GM23248 (cell line): ENCODE measurements at regions not wholly inside any gene's neighbourhood (a gene's known extent, or its start where the extent isn't known, plus 50 kb on each side); places are given as distances from the start of the nearest gene placed in this dataset.

ENCODE experiments used
- DNase-seq: peaks from one replicate; pipeline ENCODE4 v3.0.0-alpha.2; 2015
- H2AFZ ChIP-seq: fragments of 200-600 bp; sonication (generic); 2 replicates; pipeline ENCODE4 v1.6.1; 2016; ENCODE audit warnings: antibody characterized with exemption
- H3F3A ChIP-seq: fragments of 200-600 bp; sonication (generic); 2 replicates; pipeline ENCODE4 v1.6.1; 2016; ENCODE audit warnings: mild to moderate bottlenecking, antibody characterized with exemption, mixed run types; ENCODE audit not compliant: insufficient read depth
- H3K27ac ChIP-seq: fragments of 200-600 bp; sonication (generic); 2 replicates; pipeline ENCODE4 v1.5.1; 2016; ENCODE audit warnings: mild to moderate bottlenecking
- H3K27me3 ChIP-seq: fragments of 200-600 bp; sonication (generic); replicated peaks from 2 replicates; pipeline ENCODE4 v1.6.1; 2016; ENCODE audit warnings: mild to moderate bottlenecking; ENCODE audit not compliant: insufficient read depth
- H3K36me3 ChIP-seq: fragments of 200-600 bp; sonication (generic); 2 replicates; pipeline ENCODE4 v1.6.1; 2016; ENCODE audit warnings: low read depth, mild to moderate bottlenecking
- H3K4me1 ChIP-seq: fragments of 200-600 bp; sonication (generic); 2 replicates; pipeline ENCODE4 v1.6.1; 2016; ENCODE audit warnings: mild to moderate bottlenecking; ENCODE audit not compliant: insufficient read depth
- H3K4me2 ChIP-seq: fragments of 200-600 bp; sonication (generic); one replicate; pipeline ENCODE4 v1.6.1; 2016; ENCODE audit warnings: mild to moderate bottlenecking; ENCODE audit not compliant: unreplicated experiment
- H3K4me3 ChIP-seq: fragments of 200-600 bp; sonication (generic); 2 replicates; pipeline ENCODE4 v1.5.1; 2016; ENCODE audit warnings: mild to moderate bottlenecking
- H3K79me2 ChIP-seq: fragments of 200-600 bp; sonication (generic); 2 replicates; pipeline ENCODE4 v1.6.1; 2016; ENCODE audit warnings: mild to moderate bottlenecking; ENCODE audit not compliant: insufficient read depth
- H3K9ac ChIP-seq: fragments of 200-600 bp; sonication (generic); 2 replicates; pipeline ENCODE4 v1.6.1; 2016; ENCODE audit warnings: mild to moderate bottlenecking
- H3K9me2 ChIP-seq: fragments of 200-600 bp; sonication (generic); 2 replicates; pipeline ENCODE4 v1.6.1; 2016; ENCODE audit warnings: mixed run types, mild to moderate bottlenecking, moderate library complexity; ENCODE audit not compliant: insufficient read depth
- H3K9me3 ChIP-seq: fragments of 200-600 bp; sonication (generic); one replicate; pipeline ENCODE4 v1.6.1; 2017; ENCODE audit warnings: low read depth
- H4K20me1 ChIP-seq: fragments of 200-600 bp; sonication (generic); 2 replicates; pipeline ENCODE4 v1.6.0; 2016; ENCODE audit not compliant: insufficient read depth
- EZH2 ChIP-seq: fragments of 200-600 bp; sonication (generic); IDR thresholded peaks from 2 replicates; pipeline ENCODE4 v1.6.1; 2018; ENCODE audit warnings: antibody characterized with exemption, mild to moderate bottlenecking; ENCODE audit not compliant: insufficient read depth, poor library complexity, severe bottlenecking
- EZH2phosphoT487 ChIP-seq: fragments of 200-600 bp; sonication (generic); IDR thresholded peaks from 2 replicates; pipeline ENCODE4 v1.6.1; 2018; ENCODE audit warnings: antibody characterized with exemption, moderate library complexity, mild to moderate bottlenecking, low read depth; ENCODE audit not compliant: insufficient read depth
- WGBS, 2 experiments: methylation state at CpG; one replicate each; pipeline ENCODE4 v1.1.6; 2015 to 2017; ENCODE audit warnings: low lambda C conversion rate in 2 of 2, low coverage in 1 of 2; ENCODE audit errors: missing lambda C conversion rate in 2 of 2; 5-methylcytosine and 5-hydroxymethylcytosine counted together
- in situ Hi-C: fragments of 300-500 bp; cut with MboI; formaldehyde crosslinking; loops from 2 replicates; pipeline ENCODE4 v1.15.0; 2020

DNA sequence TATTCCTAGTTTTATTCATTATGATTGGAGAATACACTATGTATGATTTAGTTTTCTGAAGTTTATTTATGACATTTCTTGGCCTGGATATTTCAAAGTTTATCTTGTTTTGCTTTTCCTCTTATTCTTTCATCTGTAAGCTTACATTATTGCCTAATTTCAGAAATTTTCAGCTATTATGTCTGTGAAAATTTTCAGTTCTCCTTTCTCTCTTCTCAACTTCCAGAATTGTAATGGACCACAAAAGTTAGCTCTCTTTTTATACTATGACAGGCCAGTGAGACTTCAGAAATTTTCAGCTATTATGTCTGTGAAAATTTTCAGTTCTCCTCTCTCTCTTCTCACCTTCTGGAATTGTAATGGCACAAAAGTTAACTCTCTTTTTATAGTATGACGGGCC, 97.2 kb upstream of the SCN7A start:
- H3K36me3 ChIP-seq, result no peaks in the 10 kb centered on the region
- no peaks in the 10 kb centered on the region for H4K20me1 ChIP-seq
- WGBS, 2 experiments, result 0 to 4% methylated on average over 1 of the region's 1 CpG
- peaks cover 23% of the 10 kb centered on the region for H3K4me1 ChIP-seq
- H3K4me2 ChIP-seq, result no peak overlapping the region
- in situ Hi-C loops, result no loop called here
- peak overlapping the region; percentile 12; the same call in 1 of the 2 replicates for H2AFZ ChIP-seq
- DNase-seq, result no peak
- H3K9ac ChIP-seq, result no peak overlapping the region
- no peaks in the 10 kb centered on the region for H3K9me3 ChIP-seq
- peaks cover 9% of the 10 kb centered on the region; the same call in 1 of the 2 replicates for H3F3A ChIP-seq
- H3K79me2 ChIP-seq, result no peaks in the 10 kb centered on the region
- H3K27ac ChIP-seq, result no peak overlapping the region
- no peaks in the 10 kb centered on the region for H3K9me2 ChIP-seq
- no peak overlapping the region for H3K4me3 ChIP-seq
- TF ChIP-seq EZH2phosphoT487 (no peak), EZH2 (no peak)
- H3K27me3 ChIP-seq, result no peaks in the 10 kb centered on the region

DNA sequence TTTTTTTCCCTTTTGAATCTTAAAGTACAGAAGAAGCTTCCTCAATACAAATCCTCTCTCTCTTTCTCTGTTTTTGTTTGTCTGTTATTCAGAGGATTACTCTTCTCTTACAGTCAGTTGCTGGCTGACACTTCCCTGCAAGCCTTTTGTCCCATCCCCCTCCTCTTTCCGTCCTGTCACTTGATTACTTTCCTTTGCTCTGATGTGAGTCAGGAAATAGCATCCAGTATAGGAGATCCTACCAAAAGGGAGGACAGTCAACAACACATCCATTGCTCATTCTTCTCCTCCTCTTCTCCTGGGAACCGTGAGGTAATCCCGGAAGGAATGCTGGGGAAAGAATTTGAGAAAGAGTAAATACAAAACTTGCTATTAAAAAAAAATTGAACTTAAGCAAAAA, 79.3 kb upstream of the SCN7A start:
- H3K4me3 ChIP-seq, result no peak overlapping the region
- H3K27me3 ChIP-seq, result no peaks in the 10 kb centered on the region
- no peak overlapping the region for H3K9ac ChIP-seq
- in situ Hi-C loops, result loop anchor here (25.0 kb wide), 1 partner anchor 1539 kb away; no protein-coding TSS in a partner anchor
- WGBS, 2 experiments, result 3 to 11% methylated on average over 3 of the region's 3 CpGs
- no peaks in the 10 kb centered on the region for H4K20me1 ChIP-seq
- peak overlapping the region; percentile 38; the same call in 1 of the 2 replicates for H2AFZ ChIP-seq
- H3K36me3 ChIP-seq, result no peaks in the 10 kb centered on the region
- H3K4me2 ChIP-seq, result peak overlapping the region; percentile 8
- H3F3A ChIP-seq, result no peaks in the 10 kb centered on the region
- no peak overlapping the region for H3K27ac ChIP-seq
- H3K79me2 ChIP-seq, result no peaks in the 10 kb centered on the region
- H3K9me3 ChIP-seq, result no peaks in the 10 kb centered on the region
- peak; percentile 40 for DNase-seq
- TF ChIP-seq EZH2phosphoT487 (no peak), EZH2 (no peak)
- H3K4me1 ChIP-seq, result no peaks in the 10 kb centered on the region
- H3K9me2 ChIP-seq, result no peaks in the 10 kb centered on the region

DNA sequence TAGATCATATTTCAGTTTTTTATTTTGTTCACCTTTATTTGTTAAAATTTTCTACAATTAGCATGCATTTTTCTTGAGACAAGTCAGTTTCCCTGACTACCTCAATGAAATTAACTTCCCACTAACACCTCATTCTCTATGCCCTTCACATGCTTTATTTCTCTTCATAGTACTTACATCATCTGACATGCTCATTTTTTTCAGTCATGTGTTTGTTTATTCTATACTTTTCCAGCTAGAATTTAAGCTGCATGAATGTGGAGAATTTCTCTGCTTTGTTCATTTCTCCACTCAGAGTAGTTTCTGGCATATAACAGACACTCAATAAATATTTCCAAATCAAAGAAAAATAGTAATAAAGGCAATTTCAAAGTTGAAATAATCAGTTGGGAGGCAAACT, 78.9 kb upstream of the SCN7A start:
- Histone ChIP-seq H3K9me2 (no peaks in the 10 kb centered on the region), H3K4me2 (peak overlapping the region; percentile 8), H3K9me3 (no peaks in the 10 kb centered on the region), H3K27ac (no peak overlapping the region), H3K4me1 (no peaks in the 10 kb centered on the region), H3F3A (no peaks in the 10 kb centered on the region), H4K20me1 (no peaks in the 10 kb centered on the region), H3K79me2 (no peaks in the 10 kb centered on the region), H3K9ac (no peak overlapping the region), H3K36me3 (no peaks in the 10 kb centered on the region), H3K4me3 (no peak overlapping the region), H2AFZ (peak overlapping the region; percentile 38; the same call in 1 of the 2 replicates), H3K27me3 (no peaks in the 10 kb centered on the region)
- TF ChIP-seq EZH2phosphoT487, result no peak
- TF ChIP-seq EZH2, result no peak
- no peak for DNase-seq
- in situ Hi-C loops, result loop anchor here (25.0 kb wide), 1 partner anchor 1539 kb away; no protein-coding TSS in a partner anchor

DNA sequence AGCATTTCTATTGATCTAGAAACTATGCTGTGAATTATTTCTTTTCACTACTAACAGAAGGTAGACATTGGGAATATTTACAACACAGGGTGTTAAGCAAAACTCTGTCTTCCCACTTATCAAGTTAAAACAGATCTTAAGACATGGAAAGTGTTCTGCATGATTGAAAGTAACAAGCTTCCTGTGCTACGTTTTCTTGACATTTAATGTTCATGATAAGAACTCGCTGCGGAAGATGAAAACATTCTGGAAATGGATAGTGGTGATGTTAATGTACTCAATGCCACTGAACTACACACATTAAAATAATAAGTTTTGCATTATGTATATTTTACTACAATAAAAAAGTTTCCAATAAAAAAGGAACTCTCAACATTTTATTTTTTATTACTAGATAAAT, 74.4 kb upstream of the SCN7A start:
- 29 to 49% methylated on average over 3 of the region's 3 CpGs for WGBS, 2 experiments
- Histone ChIP-seq H2AFZ (no peak overlapping the region), H3K27me3 (no peaks in the 10 kb centered on the region), H3K36me3 (no peaks in the 10 kb centered on the region), H4K20me1 (no peaks in the 10 kb centered on the region), H3K9me3 (no peaks in the 10 kb centered on the region), H3K4me1 (no peaks in the 10 kb centered on the region), H3K9me2 (no peaks in the 10 kb centered on the region), H3F3A (no peaks in the 10 kb centered on the region), H3K79me2 (no peaks in the 10 kb centered on the region), H3K9ac (no peak overlapping the region), H3K4me2 (no peak overlapping the region), H3K27ac (no peak overlapping the region), H3K4me3 (no peak overlapping the region)
- no peak for DNase-seq
- in situ Hi-C loops, result loop anchor here (25.0 kb wide), 1 partner anchor 1544 kb away; no protein-coding TSS in a partner anchor
- TF ChIP-seq EZH2 (no peak), EZH2phosphoT487 (no peak)

DNA sequence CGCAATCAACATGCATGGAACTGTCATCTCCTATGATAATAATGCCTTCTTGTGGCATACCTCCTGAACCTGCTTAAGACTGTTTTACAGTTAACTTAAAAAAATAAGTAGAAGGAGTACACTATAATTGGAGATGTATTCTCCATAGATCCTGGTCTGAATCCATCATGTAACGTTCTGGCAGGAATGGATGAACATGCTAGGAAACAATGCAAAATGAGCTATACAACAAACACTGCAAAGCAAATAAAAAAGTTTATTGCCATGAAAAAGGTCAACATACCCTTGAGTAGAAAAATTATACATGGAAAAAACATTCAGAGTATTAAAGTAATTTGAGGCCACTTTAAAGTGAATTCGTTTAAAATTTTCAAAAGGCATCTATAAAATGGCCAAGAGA, 71.5 kb upstream of the SCN7A start:
- H4K20me1 ChIP-seq, result no peaks in the 10 kb centered on the region
- H3K36me3 ChIP-seq, result no peaks in the 10 kb centered on the region
- in situ Hi-C loops, result loop anchor here (25.0 kb wide), 1 partner anchor 1547 kb away; no protein-coding TSS in a partner anchor
- no peaks in the 10 kb centered on the region for H3K9me3 ChIP-seq
- no peaks in the 10 kb centered on the region for H3K9me2 ChIP-seq
- DNase-seq, result no peak
- H3F3A ChIP-seq, result no peaks in the 10 kb centered on the region
- no peak overlapping the region for H3K27ac ChIP-seq
- no peak for TF ChIP-seq EZH2
- TF ChIP-seq EZH2phosphoT487, result no peak
- no peak overlapping the region for H3K9ac ChIP-seq
- H3K4me3 ChIP-seq, result no peak overlapping the region
- no peaks in the 10 kb centered on the region for H3K27me3 ChIP-seq
- H2AFZ ChIP-seq, result no peak overlapping the region
- no peaks in the 10 kb centered on the region for H3K4me1 ChIP-seq
- H3K79me2 ChIP-seq, result no peaks in the 10 kb centered on the region
- H3K4me2 ChIP-seq, result no peak overlapping the region
- WGBS, 2 experiments, result 29% methylated on average over 3 of the region's 3 CpGs
